ENCODE measurements at regions not wholly inside any gene's neighbourhood (a gene's known extent, or its start where the extent isn't known, plus 50 kb on each side); places are given as distances from the start of the nearest gene placed in this dataset. TPM values are rescaled to one million over a fixed set of nuclear protein-coding genes. Genes with fewer than 3 reads are reported as not detected.

- H3K27me3 ChIP-seq, result no peaks in the 10 kb centered on the region
- no peaks in the 10 kb centered on the region for H3K36me3 ChIP-seq
- no peaks in the 10 kb centered on the region for H3K4me1 ChIP-seq (ENCODE audit: insufficient read depth)
- no peak overlapping the region for H3K27ac ChIP-seq
- DNase-seq, result no peak
- intact Hi-C loops (cut with DNase I), result no loop called here
- WGBS, 3 donors, result 88 to 92% (median 91%) methylated on average over 9 of the region's 9 CpGs
- H3K4me3 ChIP-seq, result no peak overlapping the region
- no peak for TF ChIP-seq POLR2A (IDR thresholded peaks at IDR 0.05)
- no peak for TF ChIP-seq EP300 (IDR thresholded peaks at IDR 0.05)
- no peaks in the 10 kb centered on the region for H3K9me3 ChIP-seq
These were observed 76.1 kb upstream of the GYPC start for GRCh38 chr2:126579868-126580267.

GRCh38 chr2:126586317-126586716, 69.6 kb upstream of the GYPC start:
- 84 to 92% (median 87%) methylated on average over 8 of the region's 8 CpGs for WGBS, 3 donors
- Histone ChIP-seq H3K4me1 (ENCODE audit: insufficient read depth) (no peaks in the 10 kb centered on the region), H3K4me3 (no peak overlapping the region)

GRCh38 chr2:126599062-126599461, 56.9 kb upstream of the GYPC start:
- 95 to 99% (median 97%) methylated on average over 2 of the region's 2 CpGs for WGBS, 3 donors

More at GRCh38 chr2:126586317-126586716, 69.6 kb upstream of the GYPC start:
- no peak for DNase-seq
- intact Hi-C loops (cut with DNase I), result no loop called here
- Histone ChIP-seq H3K27me3 (no peaks in the 10 kb centered on the region), H3K36me3 (no peaks in the 10 kb centered on the region), H3K9me3 (no peaks in the 10 kb centered on the region), H3K27ac (no peak overlapping the region)
- no peak for TF ChIP-seq POLR2A (IDR thresholded peaks at IDR 0.05)
- TF ChIP-seq EP300 (IDR thresholded peaks at IDR 0.05), result no peak
- no peak for TF ChIP-seq CTCF (IDR thresholded peaks at IDR 0.05)

GRCh38 chr2:126600742-126601141, 55.2 kb upstream of the GYPC start:
- WGBS, 3 donors, result 89 to 95% (median 89%) methylated on average over 3 of the region's 3 CpGs
- TF ChIP-seq POLR2A (IDR thresholded peaks at IDR 0.05), result no peak
- no peak for TF ChIP-seq CTCF (IDR thresholded peaks at IDR 0.05)
- TF ChIP-seq EP300 (IDR thresholded peaks at IDR 0.05), result no peak

More at GRCh38 chr2:126599062-126599461, 56.9 kb upstream of the GYPC start:
- Histone ChIP-seq H3K9me3 (no peaks in the 10 kb centered on the region), H3K4me1 (ENCODE audit: insufficient read depth) (no peaks in the 10 kb centered on the region), H3K4me3 (no peak overlapping the region), H3K36me3 (no peaks in the 10 kb centered on the region), H3K27ac (no peak overlapping the region), H3K27me3 (no peaks in the 10 kb centered on the region)
- TF ChIP-seq POLR2A (IDR thresholded peaks at IDR 0.05) (no peak), EP300 (IDR thresholded peaks at IDR 0.05) (no peak), CTCF (IDR thresholded peaks at IDR 0.05) (no peak)
- DNase-seq, result no peak
- intact Hi-C loops (cut with DNase I), result no loop called here

GRCh38 chr2:126602334-126602733, 53.6 kb upstream of the GYPC start:
- Histone ChIP-seq H3K36me3 (no peaks in the 10 kb centered on the region), H3K4me1 (ENCODE audit: insufficient read depth) (no peaks in the 10 kb centered on the region), H3K9me3 (no peaks in the 10 kb centered on the region), H3K27me3 (no peaks in the 10 kb centered on the region), H3K27ac (no peak overlapping the region), H3K4me3 (no peak overlapping the region)
- no peak for DNase-seq
- WGBS, 3 donors, result 20 to 36% (median 31%) methylated on average over 2 of the region's 2 CpGs
- intact Hi-C loops (cut with DNase I), result no loop called here
- TF ChIP-seq EP300 (IDR thresholded peaks at IDR 0.05) (no peak), CTCF (IDR thresholded peaks at IDR 0.05) (no peak), POLR2A (IDR thresholded peaks at IDR 0.05) (no peak)

More at GRCh38 chr2:126600742-126601141, 55.2 kb upstream of the GYPC start:
- Histone ChIP-seq H3K9me3 (no peaks in the 10 kb centered on the region), H3K36me3 (no peaks in the 10 kb centered on the region), H3K4me3 (no peak overlapping the region), H3K27ac (no peak overlapping the region), H3K4me1 (ENCODE audit: insufficient read depth) (no peaks in the 10 kb centered on the region), H3K27me3 (no peaks in the 10 kb centered on the region)
- no peak for DNase-seq
- intact Hi-C loops (cut with DNase I), result no loop called here

Small RNA genes lying in the stretch of these regions (small RNA-seq; reads per million reads assigned to genes)
- not detected for gene AC097499.1
- not detected for gene RNU6-259P
